Stimulated activated CD8-positive, alpha-beta memory T cell treated with anti-CD3 and anti-CD28 coated beads, Interleukin-15, amount 100 ng/mL, for 1 hour (primary cell): ENCODE measurements at regions not wholly inside any gene's neighbourhood (a gene's known extent, or its start where the extent isn't known, plus 50 kb on each side); places are given as distances from the start of the nearest gene placed in this dataset.

Source experiments
- DNase-seq: peaks from one replicate; pipeline ENCODE4 v3.0.0-alpha.2; 2020; ENCODE audit warnings: low read depth

GRCh38 chr13:59103004-59103768 is 1060.5 kb downstream of the DIAPH3 start:
- DNase-seq, result no peak

GRCh38 chr13:59111751-59112171 is 1052.0 kb downstream of the DIAPH3 start:
- no peak for DNase-seq

- no peak for DNase-seq
Observed at GRCh38 chr13:59112221-59112718, 1051.5 kb downstream of the DIAPH3 start.

- no peak for DNase-seq
Observed at GRCh38 chr13:59119475-59119874, 1044.3 kb downstream of the DIAPH3 start.

- DNase-seq, result no peak
Observed at GRCh38 chr13:59120297-59120843, 1043.4 kb downstream of the DIAPH3 start.

GRCh38 chr13:59121507-59121906 is 1042.2 kb downstream of the DIAPH3 start:
- DNase-seq, result no peak

GRCh38 chr13:59126474-59126873 is 1037.3 kb downstream of the DIAPH3 start:
- DNase-seq, result no peak

GRCh38 chr13:59133903-59134302 is 1029.8 kb downstream of the DIAPH3 start:
- no peak for DNase-seq

- no peak for DNase-seq
Observed at GRCh38 chr13:59144700-59145099, 1019.0 kb downstream of the DIAPH3 start.

GRCh38 chr13:59145381-59145780 is 1018.3 kb downstream of the DIAPH3 start:
- DNase-seq, result no peak

GRCh38 chr13:59157181-59157580 is 1006.5 kb downstream of the DIAPH3 start:
- DNase-seq, result no peak

GRCh38 chr13:59166174-59166573 is 997.6 kb downstream of the DIAPH3 start:
- no peak for DNase-seq

- no peak for DNase-seq
Observed at GRCh38 chr13:59172076-59172475, 991.7 kb downstream of the DIAPH3 start.

GRCh38 chr13:59176775-59177174 is 987.0 kb downstream of the DIAPH3 start:
- DNase-seq, result no peak

- no peak for DNase-seq
Observed at GRCh38 chr13:59178344-59178743, 985.4 kb downstream of the DIAPH3 start.

GRCh38 chr13:59182241-59182640 is 981.5 kb downstream of the DIAPH3 start:
- no peak for DNase-seq

- no peak for DNase-seq
Observed at GRCh38 chr13:59197397-59197796, 966.3 kb downstream of the DIAPH3 start.

GRCh38 chr13:59201841-59202240 is 961.9 kb downstream of the DIAPH3 start:
- DNase-seq, result no peak

- no peak for DNase-seq
Observed at GRCh38 chr13:59203855-59204254, 959.9 kb downstream of the DIAPH3 start.

GRCh38 chr13:59205501-59205900 is 958.2 kb downstream of the DIAPH3 start:
- DNase-seq, result no peak

- DNase-seq, result no peak
Observed at GRCh38 chr13:59208405-59209195, 955.1 kb downstream of the DIAPH3 start.

- no peak for DNase-seq
Observed at GRCh38 chr13:59210543-59210942, 953.2 kb downstream of the DIAPH3 start.

- no peak for DNase-seq
Observed at GRCh38 chr13:59211606-59212005, 952.1 kb downstream of the DIAPH3 start.
